ENCODE measurements at regions not wholly inside any gene's neighbourhood (a gene's known extent, or its start where the extent isn't known, plus 50 kb on each side); places are given as distances from the start of the nearest gene placed in this dataset.

DNA sequence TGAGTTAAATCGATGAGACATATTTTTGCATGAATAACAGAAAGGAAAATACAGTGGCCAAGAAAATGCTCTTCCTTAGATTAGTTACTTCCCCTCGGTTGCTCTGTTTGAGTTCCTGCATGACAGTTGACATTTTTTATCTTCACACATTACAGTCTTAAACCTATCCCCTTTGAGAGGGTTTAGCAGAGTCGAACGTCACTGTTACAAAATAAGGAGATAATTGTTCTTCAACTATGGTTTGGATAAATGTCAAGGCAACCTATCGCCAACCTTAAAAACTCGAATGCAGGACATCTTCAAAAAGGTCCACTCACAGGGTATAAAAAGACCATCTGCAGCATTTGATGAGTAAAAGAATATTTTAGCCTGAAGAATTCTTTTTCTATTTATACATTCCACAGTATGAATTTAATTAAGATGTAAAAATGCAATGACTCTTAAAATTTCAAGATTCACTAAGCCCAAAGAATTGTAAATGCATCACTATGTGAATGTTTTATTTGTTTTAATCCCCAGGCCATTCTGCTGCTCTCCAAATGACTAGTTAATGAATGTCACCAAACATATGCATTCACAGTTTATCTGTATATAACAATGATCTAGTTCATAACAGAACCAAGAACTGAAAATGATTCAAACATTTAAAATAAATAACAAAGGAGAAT, 68.9 kb upstream of the COL11A1 start:
- TF ChIP-seq, protein P1, sequence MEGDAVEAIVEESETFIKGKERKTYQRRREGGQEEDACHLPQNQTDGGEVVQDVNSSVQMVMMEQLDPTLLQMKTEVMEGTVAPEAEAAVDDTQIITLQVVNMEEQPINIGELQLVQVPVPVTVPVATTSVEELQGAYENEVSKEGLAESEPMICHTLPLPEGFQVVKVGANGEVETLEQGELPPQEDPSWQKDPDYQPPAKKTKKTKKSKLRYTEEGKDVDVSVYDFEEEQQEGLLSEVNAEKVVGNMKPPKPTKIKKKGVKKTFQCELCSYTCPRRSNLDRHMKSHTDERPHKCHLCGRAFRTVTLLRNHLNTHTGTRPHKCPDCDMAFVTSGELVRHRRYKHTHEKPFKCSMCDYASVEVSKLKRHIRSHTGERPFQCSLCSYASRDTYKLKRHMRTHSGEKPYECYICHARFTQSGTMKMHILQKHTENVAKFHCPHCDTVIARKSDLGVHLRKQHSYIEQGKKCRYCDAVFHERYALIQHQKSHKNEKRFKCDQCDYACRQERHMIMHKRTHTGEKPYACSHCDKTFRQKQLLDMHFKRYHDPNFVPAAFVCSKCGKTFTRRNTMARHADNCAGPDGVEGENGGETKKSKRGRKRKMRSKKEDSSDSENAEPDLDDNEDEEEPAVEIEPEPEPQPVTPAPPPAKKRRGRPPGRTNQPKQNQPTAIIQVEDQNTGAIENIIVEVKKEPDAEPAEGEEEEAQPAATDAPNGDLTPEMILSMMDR (conservative IDR thresholded peaks at IDR 0.05), result no peak
- TF ChIP-seq ZFX (IDR thresholded peaks at IDR 0.05), result no peak

Measured in C4-2B (cell line).